Natural killer cell (primary cell): ENCODE measurements at regions not wholly inside any gene's neighbourhood (a gene's known extent, or its start where the extent isn't known, plus 50 kb on each side); places are given as distances from the start of the nearest gene placed in this dataset.

Experiments
- ATAC-seq, 3 donors: fragments of 150-1000 bp in 2 of 3; fragments of 200-7000 bp in 1 of 3; cut with Tn5 transposase; 1 replicate in 1 of 3; 2 replicates in 2 of 3; pipeline ENCODE4 v1.10.0; 2021; ENCODE audit warnings: mild to moderate bottlenecking in 2 of 3, moderate library complexity in 2 of 3
- DNase-seq, 2 donors: peaks; one replicate each; pipeline versions ENCODE4 v3.0.0 to v3.0.0-alpha.2; 2013 to 2021; ENCODE audit warnings: mixed read lengths in 1 of 2
- H3K27ac ChIP-seq: one replicate; pipeline ENCODE4 v1.5.1; 2013; ENCODE audit warnings: mild to moderate bottlenecking, low read length
- H3K27me3 ChIP-seq: one replicate; pipeline ENCODE4 v1.6.1; 2013; ENCODE audit warnings: low read length; ENCODE audit not compliant: control insufficient read depth, insufficient read depth
- H3K36me3 ChIP-seq: one replicate; pipeline ENCODE4 v1.6.1; 2013; ENCODE audit warnings: low read length; ENCODE audit not compliant: control insufficient read depth, insufficient read depth
- H3K4me1 ChIP-seq: one replicate; pipeline ENCODE4 v1.6.1; 2013; ENCODE audit warnings: low read length; ENCODE audit not compliant: control insufficient read depth, insufficient read depth
- H3K4me3 ChIP-seq: one replicate; pipeline ENCODE4 v1.5.1; 2013; ENCODE audit warnings: low read length
- H3K9me3 ChIP-seq: one replicate; pipeline ENCODE4 v1.6.1; 2013; ENCODE audit warnings: low read length; ENCODE audit not compliant: control insufficient read depth, insufficient read depth
- H3K27ac Mint-ChIP-seq, 2 donors: one replicate each; pipeline ENCODE4 v1.8.0; 2022; ENCODE audit warnings: mild to moderate bottlenecking in 2 of 2, mixed read lengths in 2 of 2, moderate library complexity in 1 of 2
- H3K27me3 Mint-ChIP-seq, 2 donors: one replicate each; pipeline ENCODE4 v1.8.0; 2022; ENCODE audit warnings: low read depth in 2 of 2, mixed read lengths in 2 of 2
- H3K36me3 Mint-ChIP-seq: one replicate; pipeline ENCODE4 v1.8.0; 2022; ENCODE audit warnings: mixed read lengths
- H3K4me1 Mint-ChIP-seq, 2 donors: one replicate each; pipeline ENCODE4 v1.8.0; 2022; ENCODE audit warnings: mixed read lengths in 2 of 2
- H3K4me3 Mint-ChIP-seq: one replicate; pipeline ENCODE4 v1.8.0; 2022; ENCODE audit warnings: mild to moderate bottlenecking, moderate library complexity, mixed read lengths
- H3K9me3 Mint-ChIP-seq, 2 donors: one replicate each; pipeline ENCODE4 v1.8.0; 2022; ENCODE audit warnings: mixed read lengths in 2 of 2
- WGBS: methylation state at CpG from one replicate; pipeline ENCODE4 v1.1.7; 2013; ENCODE audit warnings: missing lambda C conversion rate; ENCODE audit not compliant: insufficient coverage; 5-methylcytosine and 5-hydroxymethylcytosine counted together
- intact Hi-C: fragments of 100-400 bp; cut with micrococcal nuclease; formaldehyde crosslinking; loops from one replicate; pipeline ENCODE4 v1.14.2; 2022
- TF ChIP-seq, protein P1 (sequence below): fragments of 200-600 bp; IDR thresholded peaks from one replicate; pipeline ENCODE4 v1.8.0; 2022; ENCODE audit warnings: antibody characterized with exemption

DNA sequence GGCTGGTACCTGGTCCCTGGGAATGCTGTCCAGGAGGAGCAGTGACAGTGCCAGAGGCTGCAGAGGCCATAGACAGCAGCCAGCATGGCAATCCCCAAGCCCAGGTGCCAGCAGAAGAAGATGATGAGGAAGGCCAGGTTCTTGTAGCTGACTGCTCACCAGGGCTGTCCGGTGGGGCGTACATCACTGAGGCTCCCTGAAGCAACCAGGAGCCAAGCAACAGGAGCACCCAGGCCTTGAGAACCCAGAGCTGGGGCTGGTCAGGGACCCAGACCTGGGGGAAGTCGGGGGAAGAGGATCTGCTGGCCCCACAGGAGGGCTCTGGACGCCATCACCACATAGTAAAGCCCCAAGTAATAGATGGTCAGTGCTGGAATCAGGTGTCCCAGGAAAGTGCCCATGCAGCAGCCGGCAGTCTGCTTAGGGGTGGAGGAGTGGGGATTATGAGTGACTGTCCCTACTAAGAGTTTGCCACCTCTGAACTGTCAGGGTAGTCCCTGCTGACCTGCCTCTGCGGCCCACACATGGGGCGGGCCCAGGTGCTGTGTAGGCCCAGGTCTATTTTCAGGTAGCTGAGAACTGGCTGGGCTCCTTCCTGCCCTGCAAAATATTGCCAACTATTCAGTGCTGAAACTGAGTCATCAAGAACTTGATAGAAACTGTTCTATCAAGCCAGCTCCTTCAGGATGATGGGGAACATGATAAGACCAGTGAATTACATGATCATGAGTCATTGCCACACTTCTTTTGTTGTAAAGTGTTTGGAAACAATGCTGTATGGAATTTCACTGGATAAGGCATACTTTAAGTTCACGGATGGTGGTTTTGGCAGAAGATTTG lies 68.7 kb downstream of the CHRD start:
- Histone ChIP-seq H3K27ac (no peak overlapping the region), H3K27me3 (no peaks in the 10 kb centered on the region), H3K4me3 (no peak overlapping the region), H3K4me1 (no peaks in the 10 kb centered on the region), H3K36me3 (no peaks in the 10 kb centered on the region), H3K9me3 (no peaks in the 10 kb centered on the region)
- H3K27me3 Mint-ChIP-seq = no peaks in the 10 kb centered on the region
- no peaks in the 10 kb centered on the region for H3K36me3 Mint-ChIP-seq
- TF ChIP-seq, protein P1, sequence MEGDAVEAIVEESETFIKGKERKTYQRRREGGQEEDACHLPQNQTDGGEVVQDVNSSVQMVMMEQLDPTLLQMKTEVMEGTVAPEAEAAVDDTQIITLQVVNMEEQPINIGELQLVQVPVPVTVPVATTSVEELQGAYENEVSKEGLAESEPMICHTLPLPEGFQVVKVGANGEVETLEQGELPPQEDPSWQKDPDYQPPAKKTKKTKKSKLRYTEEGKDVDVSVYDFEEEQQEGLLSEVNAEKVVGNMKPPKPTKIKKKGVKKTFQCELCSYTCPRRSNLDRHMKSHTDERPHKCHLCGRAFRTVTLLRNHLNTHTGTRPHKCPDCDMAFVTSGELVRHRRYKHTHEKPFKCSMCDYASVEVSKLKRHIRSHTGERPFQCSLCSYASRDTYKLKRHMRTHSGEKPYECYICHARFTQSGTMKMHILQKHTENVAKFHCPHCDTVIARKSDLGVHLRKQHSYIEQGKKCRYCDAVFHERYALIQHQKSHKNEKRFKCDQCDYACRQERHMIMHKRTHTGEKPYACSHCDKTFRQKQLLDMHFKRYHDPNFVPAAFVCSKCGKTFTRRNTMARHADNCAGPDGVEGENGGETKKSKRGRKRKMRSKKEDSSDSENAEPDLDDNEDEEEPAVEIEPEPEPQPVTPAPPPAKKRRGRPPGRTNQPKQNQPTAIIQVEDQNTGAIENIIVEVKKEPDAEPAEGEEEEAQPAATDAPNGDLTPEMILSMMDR = no peak
- H3K9me3 Mint-ChIP-seq = no peaks in the 10 kb centered on the region
- H3K27ac Mint-ChIP-seq = no peak overlapping the region
- 88% methylated on average over 8 of the region's 8 CpGs for WGBS
- no peaks in the 10 kb centered on the region for H3K4me1 Mint-ChIP-seq
- H3K4me3 Mint-ChIP-seq = no peak overlapping the region
- ATAC-seq (no peak), DNase-seq (no peak)
- intact Hi-C loops = no loop called here

DNA sequence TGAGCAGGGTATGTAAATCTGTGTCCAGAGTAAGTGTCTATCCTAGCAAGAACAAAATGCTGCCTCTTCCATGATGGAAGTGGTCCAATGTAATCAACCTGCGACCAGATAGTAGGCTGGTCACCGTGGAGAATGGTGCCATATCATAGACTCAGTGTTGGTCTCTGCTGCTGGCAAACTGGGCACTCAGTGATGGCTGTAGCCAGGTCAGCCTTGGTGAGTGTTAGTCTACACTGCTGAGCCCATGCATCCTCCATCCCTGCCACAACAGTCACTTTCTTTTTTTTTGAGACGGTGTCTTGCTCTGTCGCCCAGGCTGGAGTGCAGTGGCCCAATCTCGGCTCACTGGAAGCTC lies 69.3 kb downstream of the CHRD start:
- 91% methylated on average over 5 of the region's 5 CpGs for WGBS
- Histone ChIP-seq H3K9me3 (no peaks in the 10 kb centered on the region), H3K4me3 (no peak overlapping the region), H3K36me3 (no peaks in the 10 kb centered on the region), H3K27ac (no peak overlapping the region), H3K4me1 (no peaks in the 10 kb centered on the region), H3K27me3 (no peaks in the 10 kb centered on the region)
- Mint-ChIP-seq H3K27ac (no peak overlapping the region), H3K4me3 (no peak overlapping the region), H3K27me3 (no peaks in the 10 kb centered on the region), H3K9me3 (no peaks in the 10 kb centered on the region), H3K4me1 (no peaks in the 10 kb centered on the region), H3K36me3 (no peaks in the 10 kb centered on the region)
- intact Hi-C loops = no loop called here
- TF ChIP-seq, protein P1 = no peak
- ATAC-seq (no peak), DNase-seq (no peak)

- no peak overlapping the region for H3K27ac Mint-ChIP-seq
- no peaks in the 10 kb centered on the region for H3K36me3 Mint-ChIP-seq
- 86% methylated on average over 4 of the region's 4 CpGs for WGBS
- no peaks in the 10 kb centered on the region for H3K27me3 Mint-ChIP-seq
- no peak for DNase-seq
- Histone ChIP-seq H3K9me3 (no peaks in the 10 kb centered on the region), H3K4me1 (no peaks in the 10 kb centered on the region), H3K4me3 (no peak overlapping the region), H3K36me3 (no peaks in the 10 kb centered on the region), H3K27ac (no peak overlapping the region), H3K27me3 (no peaks in the 10 kb centered on the region)
- no peaks in the 10 kb centered on the region for H3K4me1 Mint-ChIP-seq
- no peaks in the 10 kb centered on the region for H3K9me3 Mint-ChIP-seq
- no peak for ATAC-seq
- H3K4me3 Mint-ChIP-seq = no peak overlapping the region
- TF ChIP-seq, protein P1 = no peak
- intact Hi-C loops = no loop called here
These were observed 70.7 kb downstream of the CHRD start for GRCh38 chr3:184450547-184450946.

GRCh38 chr3:184453296-184453695 lies 73.4 kb downstream of the CHRD start:
- intact Hi-C loops = no loop called here
- H3K4me3 ChIP-seq = no peak overlapping the region
- Mint-ChIP-seq H3K27me3 (peaks cover 0 to 3% of the 10 kb centered on the region in 2 donors), H3K4me1 (no peaks in the 10 kb centered on the region), H3K36me3 (no peaks in the 10 kb centered on the region), H3K27ac (no peak overlapping the region), H3K9me3 (no peaks in the 10 kb centered on the region), H3K4me3 (no peak overlapping the region)
- H3K27me3 ChIP-seq = no peaks in the 10 kb centered on the region
- H3K27ac ChIP-seq = no peak overlapping the region
- no peaks in the 10 kb centered on the region for H3K4me1 ChIP-seq
- DNase-seq (no peak), ATAC-seq (no peak)
- no peaks in the 10 kb centered on the region for H3K9me3 ChIP-seq
- 25% methylated on average over 2 of the region's 5 CpGs for WGBS
- H3K36me3 ChIP-seq = no peaks in the 10 kb centered on the region
- TF ChIP-seq, protein P1 = no peak
